SK-N-MC (cell line): ENCODE measurements at regions not wholly inside any gene's neighbourhood (a gene's known extent, or its start where the extent isn't known, plus 50 kb on each side); places are given as distances from the start of the nearest gene placed in this dataset.

Experiments
- DNase-seq: peaks from one replicate; pipeline ENCODE4 v3.0.0-alpha.2; 2011; ENCODE audit warnings: low read depth, low spot score
- H3K27ac ChIP-seq: fragments of 200-600 bp; sonication (generic); 2 replicates; pipeline ENCODE4 v1.5.1; 2016; ENCODE audit warnings: mixed run types
- H3K36me3 ChIP-seq: fragments of 200-600 bp; sonication (generic); 2 replicates; pipeline ENCODE4 v1.6.1; 2017; ENCODE audit warnings: antibody characterized with exemption, low read length, mixed read lengths; ENCODE audit not compliant: insufficient read depth
- H3K4me3 ChIP-seq: fragments of 200-600 bp; sonication (generic); 2 replicates; pipeline ENCODE4 v1.5.1; 2016
- H3K9ac ChIP-seq: fragments of 200-600 bp; sonication (generic); 2 replicates; pipeline ENCODE4 v1.8.0; 2017; ENCODE audit warnings: mixed run types, mixed read lengths; ENCODE audit not compliant: insufficient read length
- H3K9me3 ChIP-seq: fragments of 200-600 bp; sonication (generic); 2 replicates; pipeline ENCODE4 v1.6.1; 2017; ENCODE audit warnings: low read depth, mild to moderate bottlenecking, antibody characterized with exemption, low read length, moderate library complexity, mixed read lengths
- EZH2 ChIP-seq: fragments of 200-600 bp; sonication (generic); IDR thresholded peaks from one replicate; pipeline ENCODE4 v1.6.1; 2017; ENCODE audit warnings: antibody characterized with exemption
- FOXP2 ChIP-seq: optimal IDR thresholded peaks from 2 replicates; pipeline ENCODE3; 2011; ENCODE audit warnings: mild to moderate bottlenecking, moderate library complexity; ENCODE audit not compliant: insufficient read depth; ENCODE audit errors: extremely low read length, control extremely low read depth
- POLR2AphosphoS5 ChIP-seq: IDR thresholded peaks from 2 replicates; pipeline ENCODE4 v1.6.1; 2012; ENCODE audit warnings: mild to moderate bottlenecking, low read depth, low read length, borderline replicate concordance

GRCh38 chr10:130994191-130994590, 317.3 kb downstream of the TCERG1L start:
- Histone ChIP-seq H3K9me3 (no peaks in the 10 kb centered on the region), H3K4me3 (no peak overlapping the region), H3K36me3 (no peaks in the 10 kb centered on the region), H3K9ac (no peak overlapping the region), H3K27ac (no peak overlapping the region)
- DNase-seq, result no peak
- TF ChIP-seq FOXP2, result no peak

- Histone ChIP-seq H3K36me3 (no peaks in the 10 kb centered on the region), H3K4me3 (no peak overlapping the region), H3K27ac (no peak overlapping the region), H3K9me3 (no peaks in the 10 kb centered on the region), H3K9ac (no peak overlapping the region)
- TF ChIP-seq FOXP2 (no peak), EZH2 (no peak), POLR2AphosphoS5 (no peak)
- DNase-seq, result no peak
Observed at GRCh38 chr10:130994845-130995244, 316.7 kb downstream of the TCERG1L start.

GRCh38 chr10:130997267-130998045, 314.1 kb downstream of the TCERG1L start:
- no peak for DNase-seq
- H3K9me3 ChIP-seq, result no peaks in the 10 kb centered on the region
- H3K36me3 ChIP-seq, result no peaks in the 10 kb centered on the region
- H3K27ac ChIP-seq, result no peak overlapping the region
- no peak overlapping the region for H3K4me3 ChIP-seq
- TF ChIP-seq FOXP2, result no peak
- no peak for TF ChIP-seq EZH2
- TF ChIP-seq POLR2AphosphoS5, result no peak
- no peak overlapping the region for H3K9ac ChIP-seq

- DNase-seq, result no peak
- no peak overlapping the region for H3K27ac ChIP-seq
- no peak overlapping the region for H3K4me3 ChIP-seq
- no peaks in the 10 kb centered on the region for H3K9me3 ChIP-seq
- no peak for TF ChIP-seq EZH2
- TF ChIP-seq FOXP2, result no peak
- TF ChIP-seq POLR2AphosphoS5, result no peak
- no peaks in the 10 kb centered on the region for H3K36me3 ChIP-seq
- no peak overlapping the region for H3K9ac ChIP-seq
Observed at GRCh38 chr10:130998046-130998435, 313.5 kb downstream of the TCERG1L start.

- Histone ChIP-seq H3K36me3 (no peaks in the 10 kb centered on the region), H3K27ac (no peak overlapping the region), H3K9ac (no peak overlapping the region), H3K4me3 (no peak overlapping the region), H3K9me3 (no peaks in the 10 kb centered on the region)
- TF ChIP-seq FOXP2, result no peak
- TF ChIP-seq POLR2AphosphoS5, result no peak
- TF ChIP-seq EZH2, result no peak
- no peak for DNase-seq
Observed at GRCh38 chr10:130998642-130999041, 312.9 kb downstream of the TCERG1L start.

- Histone ChIP-seq H3K27ac (no peak overlapping the region), H3K36me3 (no peaks in the 10 kb centered on the region), H3K4me3 (no peak overlapping the region), H3K9ac (no peak overlapping the region), H3K9me3 (no peaks in the 10 kb centered on the region)
- DNase-seq, result no peak
- TF ChIP-seq EZH2 (no peak), POLR2AphosphoS5 (no peak), FOXP2 (no peak)
Observed at GRCh38 chr10:130999376-131000202, 311.9 kb downstream of the TCERG1L start.

GRCh38 chr10:131000244-131000643, 311.3 kb downstream of the TCERG1L start:
- H3K9me3 ChIP-seq, result no peaks in the 10 kb centered on the region
- no peak overlapping the region for H3K4me3 ChIP-seq
- no peak for DNase-seq
- no peak overlapping the region for H3K9ac ChIP-seq
- no peak overlapping the region for H3K27ac ChIP-seq
- H3K36me3 ChIP-seq, result no peaks in the 10 kb centered on the region
- TF ChIP-seq FOXP2 (no peak), POLR2AphosphoS5 (no peak), EZH2 (no peak)

GRCh38 chr10:131000743-131001142, 310.8 kb downstream of the TCERG1L start:
- Histone ChIP-seq H3K9ac (no peak overlapping the region), H3K9me3 (no peaks in the 10 kb centered on the region), H3K27ac (no peak overlapping the region), H3K4me3 (no peak overlapping the region), H3K36me3 (no peaks in the 10 kb centered on the region)
- DNase-seq, result no peak
- TF ChIP-seq EZH2 (no peak), POLR2AphosphoS5 (no peak), FOXP2 (no peak)

GRCh38 chr10:131001438-131001837, 310.1 kb downstream of the TCERG1L start:
- H3K9me3 ChIP-seq, result no peaks in the 10 kb centered on the region
- no peak for TF ChIP-seq FOXP2
- TF ChIP-seq POLR2AphosphoS5, result no peak
- TF ChIP-seq EZH2, result no peak
- H3K27ac ChIP-seq, result no peak overlapping the region
- no peaks in the 10 kb centered on the region for H3K36me3 ChIP-seq
- H3K9ac ChIP-seq, result no peak overlapping the region
- no peak for DNase-seq
- H3K4me3 ChIP-seq, result no peak overlapping the region
